ENCODE measurements at regions not wholly inside any gene's neighbourhood (a gene's known extent, or its start where the extent isn't known, plus 50 kb on each side); places are given as distances from the start of the nearest gene placed in this dataset.
"Not testable (repeated sequence)": the region's sequence is repeated elsewhere in the genome, so short reads cannot be mapped to it uniquely, and the experiment has no call there.

DNA sequence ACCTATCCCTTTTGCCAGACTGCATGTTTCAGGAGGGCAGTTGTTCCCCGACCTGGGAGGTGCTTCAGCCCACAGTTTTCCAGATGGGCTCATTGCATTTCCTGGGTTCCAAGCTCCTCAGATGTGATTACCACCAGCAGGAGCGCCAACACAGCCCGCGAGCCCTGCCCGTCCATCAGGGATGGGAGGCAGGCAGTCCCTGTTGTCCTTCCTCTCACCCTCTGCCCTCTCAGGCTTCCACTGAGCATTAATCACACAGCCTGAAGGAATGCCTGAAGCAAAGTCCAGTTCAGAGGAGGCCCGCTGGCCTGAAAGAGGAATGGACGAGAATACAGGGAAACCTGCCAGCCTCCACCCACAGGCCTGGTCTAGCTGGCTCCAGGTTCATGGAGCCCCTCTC is 256.3 kb upstream of the SDK2 start:
- DNase-seq: no peak

DNA sequence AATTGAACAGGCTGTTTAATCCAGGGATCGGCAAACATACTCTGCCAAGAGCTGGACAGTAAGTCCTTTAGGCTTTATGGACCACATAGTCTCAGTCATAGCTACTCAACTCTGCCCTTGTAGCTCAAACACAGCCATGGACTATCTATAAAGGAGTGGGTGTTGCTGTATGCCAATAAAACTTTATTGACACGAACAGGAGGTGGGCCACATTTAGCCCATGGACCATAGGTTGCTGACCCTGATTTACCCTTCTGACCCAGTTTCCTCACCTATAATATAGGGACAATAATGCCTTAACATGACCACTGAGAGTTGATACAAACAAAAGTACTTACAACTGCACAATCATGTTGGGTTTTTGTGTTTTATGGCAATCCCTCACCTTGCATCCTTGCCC is 257.0 kb upstream of the SDK2 start:
- no peak for DNase-seq

DNA sequence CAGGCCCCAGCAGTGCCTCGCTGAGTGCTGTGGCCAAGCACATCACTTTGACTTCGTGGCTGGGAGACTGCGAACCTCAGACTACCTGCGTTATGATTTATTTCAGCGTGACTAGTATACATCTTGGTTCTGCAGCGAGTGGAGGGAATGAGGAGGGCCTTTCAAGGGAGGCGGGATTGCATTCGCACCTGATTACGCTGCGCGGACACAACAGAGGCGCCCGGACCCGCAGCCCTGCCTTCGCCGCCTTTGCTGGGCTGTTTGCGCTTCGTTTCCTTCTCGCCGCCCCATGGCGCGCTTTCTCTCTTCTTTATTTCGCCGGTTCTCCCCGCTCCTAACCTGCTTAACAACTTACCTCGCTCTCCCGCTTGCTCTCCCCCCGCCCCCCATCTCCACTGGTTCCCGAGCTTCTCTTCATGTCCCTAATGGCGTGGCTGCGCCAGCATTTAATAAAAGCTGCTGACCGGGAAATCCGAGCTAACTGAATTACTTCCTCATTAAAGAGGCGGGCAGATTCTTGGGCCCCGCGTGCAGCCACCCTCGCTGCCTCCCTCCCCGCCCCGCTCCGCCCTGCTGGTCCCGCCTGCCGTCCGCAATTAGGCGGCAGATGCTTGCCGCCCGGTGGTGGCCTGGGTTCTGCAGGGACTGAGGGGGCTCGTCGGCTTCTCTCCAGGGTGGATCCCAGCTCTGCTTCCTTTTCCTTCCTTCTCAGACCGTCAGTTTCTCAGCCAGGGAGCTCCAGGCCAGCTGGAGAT is 257.6 kb upstream of the SDK2 start:
- no peak for DNase-seq

DNA sequence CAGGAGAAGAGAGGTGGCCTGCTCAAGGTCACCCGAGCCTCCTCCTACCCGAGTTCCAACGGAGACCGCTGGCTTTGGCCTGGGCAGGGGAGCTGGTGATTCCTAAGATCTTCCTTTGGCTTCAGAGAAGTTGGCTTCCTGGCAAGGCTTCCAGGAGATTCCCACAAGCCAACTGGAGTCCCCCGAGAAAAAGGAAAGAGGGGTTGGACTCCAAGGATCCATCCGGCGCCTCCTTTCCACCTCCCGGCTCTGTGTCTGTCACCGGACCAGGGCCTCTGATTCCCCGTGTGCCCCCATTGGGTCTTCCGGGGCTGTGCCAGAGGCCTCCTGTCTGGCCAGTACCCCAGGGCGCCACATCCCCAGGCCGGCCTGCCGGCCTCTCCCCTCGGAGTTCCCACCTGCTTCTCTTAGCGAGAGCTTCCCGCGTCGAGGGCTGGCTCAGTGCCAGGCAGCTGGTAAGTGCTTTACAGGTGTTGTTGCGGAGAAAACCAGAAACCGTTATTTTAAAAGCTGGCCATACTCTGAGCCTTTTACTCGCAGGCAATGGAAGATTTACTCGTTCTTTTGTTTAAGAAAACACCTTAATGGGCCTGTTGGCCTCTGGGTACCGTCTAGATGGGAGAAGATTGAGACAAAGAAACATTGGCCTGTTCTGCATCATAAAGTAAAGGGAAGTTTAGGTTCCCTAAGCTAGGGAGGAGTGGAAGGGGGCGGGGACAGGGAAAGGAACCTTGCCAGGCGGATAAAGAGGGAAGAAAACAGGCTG is 258.4 kb upstream of the SDK2 start:
- DNase-seq: peak; percentile 72

DNA sequence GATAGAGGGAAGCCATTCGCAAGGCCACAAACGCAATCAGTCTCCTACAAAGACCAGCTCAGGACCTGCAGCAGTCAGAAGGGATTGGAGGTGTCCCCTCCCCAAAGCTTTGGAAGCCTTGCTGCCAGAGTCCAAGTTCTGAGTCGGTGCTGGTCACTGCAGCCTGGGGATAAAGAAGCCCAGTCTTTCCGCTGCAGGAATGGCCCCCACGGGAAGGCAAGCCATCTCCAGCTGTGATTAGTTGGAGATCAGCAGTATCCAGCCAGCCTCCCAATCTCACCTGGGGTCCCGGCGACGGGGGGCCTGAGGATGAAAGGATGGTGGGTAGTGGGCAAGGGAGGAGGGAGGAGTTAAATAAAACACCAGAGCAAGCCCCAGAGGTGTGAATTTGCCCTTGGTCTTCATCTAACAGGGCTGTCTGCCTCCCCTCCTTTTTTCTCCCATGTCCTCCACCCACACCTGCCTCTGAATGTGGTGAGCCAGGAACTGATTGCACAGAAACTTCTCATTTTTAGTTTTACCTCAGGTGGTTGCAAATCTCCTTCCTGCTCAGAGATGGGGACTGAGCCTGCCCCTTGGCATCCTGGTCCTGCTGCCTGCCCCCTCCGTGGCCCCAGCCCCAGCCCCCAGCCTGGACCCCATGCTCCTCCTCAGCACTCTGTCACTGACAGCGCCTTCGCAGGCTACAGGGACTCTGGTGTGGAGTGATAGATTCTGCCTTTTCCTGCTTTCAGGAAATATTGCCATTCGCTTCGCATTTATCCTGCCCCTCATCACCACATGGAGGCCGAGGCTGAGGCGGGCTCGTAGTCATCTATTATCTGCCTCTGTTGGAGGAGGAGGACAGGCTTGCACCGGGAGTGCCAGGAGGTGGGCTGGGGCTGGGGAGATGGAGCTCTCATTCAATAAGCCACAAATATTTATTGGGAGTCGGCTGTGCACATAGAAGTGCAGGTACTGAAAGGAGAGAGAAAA is 262.9 kb upstream of the SDK2 start:
- DNase-seq: no peak

DNA sequence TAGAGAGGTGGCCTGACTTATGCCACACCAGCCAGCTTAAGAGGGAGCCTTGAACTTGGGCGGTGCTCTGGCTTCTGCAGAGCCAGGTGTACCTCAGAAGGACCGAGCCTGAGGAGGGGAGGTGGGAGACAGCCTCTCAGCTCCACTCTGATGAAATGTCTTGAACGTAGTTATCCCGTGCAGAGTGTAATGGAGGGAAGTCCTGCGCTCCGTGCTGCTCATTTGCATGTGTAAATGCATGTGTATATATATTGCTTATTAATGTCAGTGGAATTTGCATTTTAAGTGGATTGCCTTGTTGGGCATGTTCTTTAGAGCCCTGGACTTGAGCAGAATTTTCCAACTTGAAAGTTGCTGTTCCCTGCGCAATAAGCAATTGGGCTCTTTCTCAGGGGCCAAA is 264.9 kb upstream of the SDK2 start:
- no peak for DNase-seq

DNA sequence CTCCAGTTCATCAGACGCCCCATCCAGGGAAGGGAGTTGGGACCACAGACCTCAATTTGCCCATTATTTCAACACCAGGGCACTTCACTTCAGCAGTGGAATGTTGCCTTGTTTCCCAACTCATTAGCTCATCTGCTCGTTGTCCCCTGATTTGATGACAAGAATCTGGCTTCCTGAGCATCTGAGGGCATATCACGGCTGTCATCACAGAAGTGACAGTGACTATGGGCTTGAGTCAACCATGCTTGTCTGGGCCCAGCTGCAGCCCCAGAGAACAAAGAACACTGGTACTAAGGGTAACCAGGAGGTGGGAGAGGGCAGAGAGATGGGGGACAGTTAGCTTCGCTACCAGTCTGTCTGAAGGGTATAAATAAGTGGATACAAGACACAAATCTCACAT is 266.0 kb upstream of the SDK2 start:
- DNase-seq: no peak

DNA sequence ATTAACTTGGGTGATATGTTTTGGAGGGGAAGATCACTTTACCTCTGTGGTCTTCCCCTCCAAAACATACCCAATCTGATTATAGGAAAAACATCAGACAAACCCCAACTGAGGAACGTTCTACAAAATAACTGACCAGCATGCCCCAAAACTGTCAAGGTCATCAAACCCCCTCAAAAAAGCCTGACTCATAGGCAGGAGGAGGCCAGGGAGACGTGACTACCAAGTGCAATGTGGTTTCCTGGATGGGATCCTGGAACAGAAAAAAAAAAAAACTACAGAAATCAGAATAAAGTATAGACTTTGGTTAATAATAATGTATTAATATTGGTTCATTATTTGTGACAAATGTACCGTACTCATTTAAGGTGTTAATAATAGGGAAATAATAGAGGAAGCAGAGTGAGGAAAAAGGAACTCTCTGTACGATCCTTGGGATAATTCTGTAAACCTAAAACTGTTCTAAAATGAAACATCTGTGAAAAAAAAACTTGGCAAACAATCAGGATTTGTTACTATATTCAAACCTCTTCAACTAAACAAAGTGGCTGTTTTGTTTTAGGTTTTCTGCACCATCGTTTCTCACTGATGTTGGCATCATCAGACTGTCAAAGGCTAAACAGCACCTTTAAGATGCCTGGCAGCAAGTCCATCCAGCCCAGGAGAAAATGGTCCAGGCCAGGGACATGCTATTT is 266.7 kb upstream of the SDK2 start:
- no peak for DNase-seq

DNA sequence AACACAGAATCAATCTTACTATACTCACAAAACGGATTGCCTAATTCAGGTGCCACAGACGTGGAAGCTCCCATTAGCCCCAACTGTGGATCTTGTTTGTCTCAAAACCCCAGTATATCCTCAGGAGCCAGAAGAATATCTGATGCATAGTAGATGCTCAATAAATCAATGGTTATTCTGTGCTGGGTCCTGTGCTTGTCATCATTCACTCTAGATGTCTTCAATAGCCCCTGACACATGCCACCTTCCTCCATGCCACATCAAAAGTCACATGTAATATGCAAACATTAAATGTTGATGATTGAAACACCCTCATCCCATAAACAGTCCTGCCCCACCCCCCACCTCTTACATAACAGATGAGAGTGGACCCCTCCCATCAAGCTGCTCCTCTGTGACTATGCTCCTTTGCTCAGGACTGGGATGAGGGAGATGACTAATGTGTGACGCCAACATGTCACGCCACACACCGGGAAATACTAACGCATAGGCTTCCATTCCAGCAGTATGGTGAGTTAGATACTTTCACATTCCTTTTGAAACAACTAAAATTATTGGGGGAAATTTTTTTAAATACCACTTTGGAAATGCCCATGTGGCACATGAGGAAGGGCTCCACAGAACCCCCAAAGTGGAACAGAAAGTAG is 267.6 kb upstream of the SDK2 start:
- no peak for DNase-seq

DNA sequence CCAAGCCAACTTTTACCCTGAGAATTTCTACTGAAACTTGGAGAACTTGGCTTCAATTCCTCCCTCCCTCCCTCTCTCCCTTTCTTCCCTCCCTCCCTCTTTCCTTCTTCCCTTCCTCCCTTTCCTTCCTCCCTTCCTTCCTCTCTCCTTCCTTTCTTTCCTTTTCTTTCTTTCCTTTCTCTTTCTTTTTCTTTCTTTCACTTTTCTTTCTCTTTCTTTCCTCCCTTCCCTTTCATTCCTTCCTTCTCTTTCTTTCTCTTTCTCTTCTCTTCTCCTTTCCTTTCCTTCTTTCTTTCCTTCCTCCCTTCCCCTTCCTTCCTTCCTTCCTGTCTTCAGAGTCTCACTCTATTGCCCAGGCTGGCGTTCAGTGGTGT is 268.1 kb upstream of the SDK2 start:
- DNase-seq: no peak

DNA sequence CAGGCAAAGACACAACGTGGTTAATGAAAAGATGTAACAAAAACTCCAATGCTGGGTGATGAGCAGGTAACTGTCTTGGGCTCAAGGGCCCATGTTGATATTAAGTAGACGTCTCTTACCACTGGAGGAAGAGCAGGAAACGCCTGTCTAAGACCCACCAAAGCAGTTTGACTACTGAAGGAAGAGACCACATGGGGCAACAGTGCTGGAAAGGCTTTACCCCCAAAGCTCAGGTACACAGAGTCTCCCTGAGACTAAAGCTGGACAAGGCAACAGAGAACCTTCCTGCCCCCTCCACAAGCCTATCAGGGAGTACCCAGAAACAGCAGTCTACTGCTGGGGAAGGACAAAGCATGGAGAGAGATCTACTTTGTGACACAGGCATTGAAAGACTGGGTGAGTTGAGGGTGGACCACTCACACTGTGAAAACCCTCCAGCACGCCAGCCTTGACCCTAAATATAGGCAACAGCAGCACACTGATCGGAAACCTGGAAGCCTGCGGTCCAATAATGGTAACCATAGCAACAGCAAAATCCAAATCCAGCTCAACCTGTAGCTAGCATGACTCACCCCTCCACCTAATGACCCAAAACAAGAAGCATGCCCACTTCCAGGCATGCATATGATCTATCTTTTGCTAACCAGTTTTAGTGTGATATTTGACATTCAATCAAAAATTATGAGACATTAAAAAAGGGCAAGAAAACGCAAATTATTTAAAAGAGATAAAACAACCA is 270.5 kb upstream of the SDK2 start:
- no peak for DNase-seq

DNA sequence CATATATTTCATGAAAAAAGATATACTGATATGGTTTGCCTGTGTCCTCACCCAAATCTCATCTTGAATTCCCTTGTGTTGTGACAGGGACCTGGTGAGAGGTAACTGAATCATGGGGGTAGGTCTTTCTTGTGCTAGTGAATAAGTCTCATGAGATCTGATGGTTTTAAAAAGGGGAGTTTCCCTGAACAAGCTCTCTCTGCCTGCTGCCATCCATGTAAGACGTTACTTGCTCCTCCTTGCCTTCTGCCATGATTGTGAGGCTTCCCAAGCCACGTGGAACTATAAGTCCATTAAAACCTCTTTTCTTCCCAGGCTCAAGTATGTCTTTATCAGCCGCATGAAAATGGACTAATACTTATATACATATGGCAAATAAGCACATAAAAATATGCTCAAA is 274.8 kb upstream of the SDK2 start:
- not testable (repeated sequence) for DNase-seq

DNA sequence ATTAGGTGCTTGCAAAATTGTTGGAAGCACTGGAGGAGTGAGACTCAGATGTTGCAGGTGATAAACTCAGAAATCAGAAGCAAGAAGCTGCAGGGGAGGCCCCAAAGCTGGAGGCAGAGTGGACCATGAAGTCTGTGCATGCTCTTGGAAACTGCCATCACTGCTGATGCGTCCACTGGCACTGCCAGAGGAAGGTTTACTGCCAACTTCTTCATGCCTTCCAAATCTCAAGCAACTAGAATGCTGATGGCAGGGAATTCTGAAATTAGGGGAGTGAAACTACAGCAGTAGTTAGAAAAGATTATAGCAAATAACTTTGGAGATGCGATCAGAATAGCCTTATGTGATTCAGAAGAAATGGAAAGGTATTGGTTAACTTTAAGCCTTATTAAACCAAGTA is 277.1 kb upstream of the SDK2 start:
- no peak for DNase-seq

DNA sequence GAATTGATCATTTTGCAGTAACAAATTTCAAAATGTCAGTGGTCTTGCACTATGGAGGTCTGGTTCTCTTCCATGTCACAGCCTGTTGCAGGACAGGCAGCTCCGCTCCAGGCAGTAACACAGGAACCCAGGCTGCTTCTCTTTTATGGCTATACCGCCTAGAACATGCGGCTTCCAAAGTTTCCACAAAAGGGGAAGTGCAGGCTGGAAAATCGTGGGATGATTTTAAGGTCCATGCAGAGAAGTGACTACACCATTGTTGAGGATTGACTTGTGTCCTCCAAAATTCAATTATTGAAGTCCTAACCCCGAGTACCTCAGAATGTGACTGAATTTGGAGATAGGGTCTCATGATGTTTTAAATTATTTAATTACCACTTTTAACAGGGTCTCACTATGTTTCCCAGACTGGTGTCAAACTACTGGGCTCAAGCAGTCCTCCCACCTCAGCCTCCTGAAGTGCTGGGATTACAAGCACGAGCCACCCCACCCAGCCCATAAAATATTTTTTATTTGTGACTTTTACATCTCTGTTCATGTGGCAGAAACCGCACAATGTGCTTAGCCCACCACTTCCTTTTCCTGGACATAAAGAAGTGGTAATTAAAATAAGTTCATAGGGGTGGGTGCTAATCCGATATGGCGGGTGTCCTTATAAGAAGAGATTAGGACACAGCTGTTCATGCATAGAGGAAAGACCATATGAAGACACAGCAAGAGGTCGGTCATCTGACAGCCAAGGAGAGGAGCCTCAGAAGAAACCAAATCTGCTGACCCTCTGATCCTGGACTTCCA is 279.2 kb upstream of the RPL38 start:
- DNase-seq: no peak

DNA sequence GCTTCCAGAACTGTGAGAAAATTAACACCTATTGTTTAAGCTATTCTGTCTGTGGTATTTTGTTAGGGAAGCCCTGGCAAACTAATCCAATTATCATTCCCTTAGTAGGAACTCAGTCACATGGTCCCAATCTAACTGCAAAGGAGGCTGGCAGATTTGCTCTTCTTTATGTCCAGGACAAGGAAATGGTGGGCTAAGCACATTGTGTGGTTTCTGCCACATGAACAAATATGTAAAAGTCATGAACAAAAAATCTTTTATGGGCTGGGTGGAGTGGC is 278.6 kb upstream of the RPL38 start:
- DNase-seq: no peak

DNA sequence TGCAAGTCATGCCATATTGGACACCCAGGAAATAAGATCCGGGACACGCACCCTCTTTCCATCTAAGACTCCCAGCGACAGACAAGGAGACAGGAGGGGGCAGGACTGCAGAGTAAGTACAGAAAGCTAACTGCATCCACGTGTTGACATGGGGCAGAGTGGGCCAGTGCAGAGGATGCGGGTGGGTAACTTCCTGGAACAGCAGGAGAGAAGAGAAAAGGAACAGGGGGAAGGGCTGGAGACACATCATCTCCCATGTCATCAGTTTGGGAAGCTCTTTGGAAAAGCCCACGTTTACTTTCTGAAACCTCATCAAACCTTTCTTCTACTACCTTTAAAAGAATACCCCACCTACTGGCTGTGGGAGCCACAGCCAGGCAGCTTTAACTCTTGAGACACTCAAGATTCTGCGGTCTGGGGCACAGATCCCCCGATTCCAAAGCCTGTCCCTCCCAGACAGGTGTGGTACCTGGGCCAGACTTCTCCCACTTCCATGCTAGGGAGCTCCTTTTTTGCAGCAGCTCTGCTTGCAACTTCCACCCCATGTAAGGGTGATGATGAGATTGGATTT is 273.5 kb upstream of the RPL38 start:
- no peak for DNase-seq

DNA sequence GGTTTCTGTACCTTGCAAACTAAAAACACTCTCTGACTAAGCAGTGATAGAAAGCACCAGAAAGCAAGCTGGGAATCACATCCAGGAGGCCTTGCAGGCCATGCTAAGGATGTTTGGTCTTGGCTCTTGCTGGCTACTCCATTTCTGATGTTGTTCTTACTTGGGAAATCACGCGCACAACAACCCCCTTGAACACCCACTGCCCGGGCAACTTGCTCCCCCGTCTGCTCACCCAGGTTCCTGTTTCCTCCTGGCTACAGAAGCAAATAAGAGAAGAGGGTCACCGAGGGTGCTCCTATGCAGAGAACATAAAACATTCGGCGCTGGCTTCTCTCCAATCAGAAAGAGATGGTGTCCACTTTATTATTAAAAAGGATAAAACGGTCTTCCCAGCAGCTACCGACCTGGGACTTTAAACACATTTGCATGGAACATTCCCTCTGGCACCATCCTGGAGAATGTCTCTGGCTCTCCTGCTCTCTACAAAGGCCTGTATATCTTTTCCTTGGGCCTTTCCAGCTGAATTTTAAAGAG is 271.2 kb upstream of the RPL38 start:
- no peak for DNase-seq

DNA sequence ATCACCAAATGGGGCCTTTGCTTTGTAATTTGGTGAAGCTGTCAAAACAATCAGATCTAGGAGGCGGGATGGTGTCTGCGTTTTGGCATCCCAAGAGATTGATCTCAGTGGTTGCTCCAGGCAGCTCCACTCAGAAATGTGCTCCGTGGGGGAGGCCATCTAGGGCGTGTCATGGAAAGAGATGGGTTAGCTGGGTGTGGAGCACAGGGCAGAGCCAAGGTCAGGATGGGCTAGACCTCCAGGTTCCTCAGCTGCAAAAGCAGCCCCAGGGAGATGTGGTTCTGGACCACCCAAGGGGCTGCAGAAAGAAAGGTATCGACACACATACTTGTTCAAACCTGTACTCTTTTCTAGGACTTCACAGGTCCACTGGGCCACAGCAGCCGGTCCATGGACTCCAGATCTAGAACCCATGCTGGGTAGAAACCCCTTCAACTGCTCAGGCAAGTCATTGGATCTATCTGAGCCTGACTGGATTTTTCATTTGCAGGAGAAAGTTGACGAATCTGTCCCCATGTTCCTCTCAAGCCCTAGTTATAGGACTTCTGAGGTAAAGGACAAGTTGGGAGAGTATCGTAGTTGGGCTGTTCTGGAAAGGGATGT is 270.2 kb upstream of the RPL38 start:
- DNase-seq: no peak

DNA sequence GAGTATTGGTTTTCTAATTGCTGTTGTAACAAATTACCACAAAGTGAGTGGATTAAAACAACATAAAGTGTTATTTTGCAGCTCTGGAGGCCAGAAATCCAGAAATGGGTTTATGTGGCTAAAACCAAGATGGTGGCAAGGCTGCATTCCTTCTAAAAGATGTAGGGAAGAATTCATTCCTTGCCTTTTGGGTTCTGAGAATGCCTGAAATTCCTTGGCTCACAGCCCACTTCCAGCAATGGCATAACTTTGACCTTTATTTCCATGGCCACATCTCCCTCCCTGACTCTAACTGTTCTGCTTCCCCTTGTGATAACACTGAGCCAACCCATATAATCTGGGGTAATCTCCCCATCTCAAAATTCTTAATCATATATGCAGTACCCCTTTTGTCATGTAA is 269.6 kb upstream of the RPL38 start:
- DNase-seq: no peak

DNA sequence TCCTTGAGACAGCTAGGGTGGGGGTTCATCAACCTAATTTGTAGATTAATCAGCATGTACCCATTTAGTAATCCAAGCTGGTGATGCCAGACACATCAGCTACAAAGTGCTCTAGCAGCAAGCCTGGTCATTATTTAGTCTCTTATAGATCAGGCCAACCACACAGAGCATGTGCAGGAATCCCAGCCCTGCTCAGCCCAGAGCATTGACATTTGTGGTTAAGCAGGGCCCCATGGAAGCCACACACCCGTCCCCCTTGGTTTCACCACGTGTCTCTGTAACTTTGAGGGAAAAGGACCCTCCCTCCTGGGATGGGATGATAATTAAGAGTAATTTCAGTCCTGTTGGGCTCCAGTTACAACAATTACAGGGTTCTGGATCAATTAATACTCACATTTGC is 268.8 kb upstream of the RPL38 start:
- DNase-seq: no peak
